ENCODE measurements at regions not wholly inside any gene's neighbourhood (a gene's known extent, or its start where the extent isn't known, plus 50 kb on each side); places are given as distances from the start of the nearest gene placed in this dataset.
A peak's percentile ranks its signal among the peaks of the same experiment; 100 is the strongest.

DNA sequence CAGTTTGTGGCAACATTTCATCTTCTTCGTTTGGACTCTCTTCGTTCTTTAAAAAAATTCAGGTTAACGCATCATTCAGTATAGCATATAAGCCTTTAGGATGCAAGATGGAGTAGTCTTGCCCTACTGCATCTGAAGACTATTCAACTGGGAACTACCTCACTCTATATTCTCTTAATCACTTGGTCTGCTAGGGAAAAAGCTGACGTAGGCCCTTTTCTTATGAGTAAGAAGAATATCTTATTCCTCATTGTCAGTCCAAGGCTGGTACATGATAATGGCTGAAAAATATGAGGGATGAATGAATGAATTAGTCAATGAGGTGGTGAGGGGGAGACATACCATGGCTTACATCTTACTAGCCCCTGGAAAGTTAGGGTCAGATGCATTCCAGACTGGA, 294.2 kb downstream of the GPATCH2 start:
- intact Hi-C loops (cut with DNase I), result no loop called here
- WGBS (ENCODE audit: insufficient coverage, low coverage, low lambda C conversion rate, missing lambda C conversion rate), result 47% methylated on average over 4 of the region's 4 CpGs
- no peaks in the 10 kb centered on the region for H3K4me1 ChIP-seq

DNA sequence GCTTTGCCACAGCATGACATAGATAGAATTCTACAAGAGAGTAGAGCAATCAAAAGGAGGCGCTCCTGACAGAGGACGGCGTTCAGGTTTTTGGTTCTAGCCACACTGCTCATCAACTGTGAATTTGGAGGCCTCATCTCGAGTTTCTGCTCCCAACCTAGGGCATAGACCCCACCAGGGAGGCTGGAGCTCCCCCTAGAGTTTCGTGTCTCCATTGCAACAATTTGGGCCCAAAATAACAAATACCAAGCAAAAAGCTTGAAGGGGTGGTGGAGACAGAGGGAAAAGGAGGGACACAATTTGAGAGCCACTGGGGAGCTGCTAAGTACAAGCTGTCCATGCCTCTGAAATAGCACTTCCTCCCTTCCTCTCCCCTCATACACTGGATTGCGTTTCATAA, 297.0 kb downstream of the GPATCH2 start:
- Histone ChIP-seq H3K27me3 (no peaks in the 10 kb centered on the region), H3K9me3 (no peaks in the 10 kb centered on the region), H3K4me3 (no peak overlapping the region), H3K4me1 (no peaks in the 10 kb centered on the region), H3K36me3 (no peaks in the 10 kb centered on the region), H3K27ac (no peak overlapping the region)
- TF ChIP-seq POLR2A (IDR thresholded peaks at IDR 0.05), result no peak
- TF ChIP-seq, protein P1, sequence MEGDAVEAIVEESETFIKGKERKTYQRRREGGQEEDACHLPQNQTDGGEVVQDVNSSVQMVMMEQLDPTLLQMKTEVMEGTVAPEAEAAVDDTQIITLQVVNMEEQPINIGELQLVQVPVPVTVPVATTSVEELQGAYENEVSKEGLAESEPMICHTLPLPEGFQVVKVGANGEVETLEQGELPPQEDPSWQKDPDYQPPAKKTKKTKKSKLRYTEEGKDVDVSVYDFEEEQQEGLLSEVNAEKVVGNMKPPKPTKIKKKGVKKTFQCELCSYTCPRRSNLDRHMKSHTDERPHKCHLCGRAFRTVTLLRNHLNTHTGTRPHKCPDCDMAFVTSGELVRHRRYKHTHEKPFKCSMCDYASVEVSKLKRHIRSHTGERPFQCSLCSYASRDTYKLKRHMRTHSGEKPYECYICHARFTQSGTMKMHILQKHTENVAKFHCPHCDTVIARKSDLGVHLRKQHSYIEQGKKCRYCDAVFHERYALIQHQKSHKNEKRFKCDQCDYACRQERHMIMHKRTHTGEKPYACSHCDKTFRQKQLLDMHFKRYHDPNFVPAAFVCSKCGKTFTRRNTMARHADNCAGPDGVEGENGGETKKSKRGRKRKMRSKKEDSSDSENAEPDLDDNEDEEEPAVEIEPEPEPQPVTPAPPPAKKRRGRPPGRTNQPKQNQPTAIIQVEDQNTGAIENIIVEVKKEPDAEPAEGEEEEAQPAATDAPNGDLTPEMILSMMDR (IDR thresholded peaks at IDR 0.05), result peak in 3 of 4 donors; percentile 16 to 26 (median 26)
- DNase-seq (no peak), ATAC-seq (no peak)
- intact Hi-C loops (cut with DNase I), result no loop called here
- 35% methylated on average over 5 of the region's 6 CpGs for WGBS (ENCODE audit: insufficient coverage, low coverage, low lambda C conversion rate, missing lambda C conversion rate)

More for the DNA sequence above, 294.2 kb downstream of the GPATCH2 start:
- no peak overlapping the region for H3K4me3 ChIP-seq
- no peak for TF ChIP-seq POLR2A (IDR thresholded peaks at IDR 0.05)
- TF ChIP-seq, protein P1 (IDR thresholded peaks at IDR 0.05), result no peak
- H3K9me3 ChIP-seq, result no peaks in the 10 kb centered on the region
- ATAC-seq, result no peak
- H3K27me3 ChIP-seq, result no peaks in the 10 kb centered on the region
- no peak overlapping the region for H3K27ac ChIP-seq
- DNase-seq, result no peak
- no peaks in the 10 kb centered on the region for H3K36me3 ChIP-seq

DNA sequence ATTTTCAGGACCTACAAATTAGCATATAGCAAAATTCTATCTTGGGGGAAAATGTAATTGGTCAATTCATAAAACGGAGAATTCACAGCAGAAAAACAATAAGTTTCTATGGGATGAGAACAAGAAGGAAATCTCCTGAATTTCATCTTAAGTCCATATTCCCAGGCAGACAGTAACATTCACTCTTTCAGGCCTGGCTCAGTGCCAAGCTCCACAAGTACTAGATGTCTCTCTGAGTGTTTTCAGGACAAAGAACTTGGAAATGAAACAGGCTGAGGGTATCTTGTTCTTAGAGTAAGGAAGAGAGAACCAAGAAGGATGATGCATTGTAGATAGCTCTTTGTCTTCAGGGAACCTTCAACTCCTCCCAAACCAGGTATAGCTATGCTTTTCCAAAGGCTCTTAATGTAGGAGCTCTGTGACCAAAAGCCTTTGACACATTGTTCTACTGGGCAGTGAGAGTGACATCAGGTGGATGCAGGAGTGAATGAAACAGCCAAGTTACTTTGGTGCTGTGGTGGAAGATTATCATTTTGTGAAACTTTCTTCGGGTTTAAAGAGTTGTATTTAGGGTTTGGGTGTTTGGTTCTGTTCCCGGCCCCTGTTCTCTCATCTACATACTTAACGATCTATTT, 298.3 kb downstream of the GPATCH2 start:
- DNase-seq (no peak), ATAC-seq (no peak)
- no peaks in the 10 kb centered on the region for H3K4me1 ChIP-seq
- 57% methylated on average over 4 of the region's 4 CpGs for WGBS (ENCODE audit: insufficient coverage, low coverage, low lambda C conversion rate, missing lambda C conversion rate)
- H3K4me3 ChIP-seq, result no peak overlapping the region
- no peaks in the 10 kb centered on the region for H3K27me3 ChIP-seq
- intact Hi-C loops (cut with DNase I), result no loop called here
- H3K9me3 ChIP-seq, result no peaks in the 10 kb centered on the region
- H3K36me3 ChIP-seq, result no peaks in the 10 kb centered on the region
- H3K27ac ChIP-seq, result no peak overlapping the region
- TF ChIP-seq, protein P1 (IDR thresholded peaks at IDR 0.05), result no peak
- no peak for TF ChIP-seq POLR2A (IDR thresholded peaks at IDR 0.05)

DNA sequence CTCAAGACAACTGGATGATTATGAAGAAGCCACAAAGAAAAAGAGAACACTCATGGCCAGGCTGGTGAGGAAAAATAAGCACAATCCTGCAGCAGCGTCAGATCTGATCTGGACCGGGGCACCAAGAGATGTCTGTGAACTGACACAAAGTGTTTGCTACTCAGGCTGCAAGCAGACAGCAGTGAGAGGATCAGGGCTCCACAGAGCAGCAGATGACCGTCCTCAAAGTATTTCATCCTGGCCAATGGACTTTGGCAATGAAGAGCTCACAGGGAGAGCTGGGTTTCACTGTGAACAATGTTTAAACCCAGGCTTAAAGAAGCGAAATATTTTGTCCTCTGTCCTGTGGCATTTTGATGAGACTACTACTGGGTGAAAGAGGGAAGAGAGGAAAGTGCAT, 299.2 kb downstream of the GPATCH2 start:
- intact Hi-C loops (cut with DNase I), result no loop called here
- DNase-seq (no peak), ATAC-seq (peak in 1 of 4 donors; percentile 10)
- Histone ChIP-seq H3K36me3 (no peaks in the 10 kb centered on the region), H3K27ac (no peak overlapping the region), H3K9me3 (no peaks in the 10 kb centered on the region), H3K4me3 (no peak overlapping the region), H3K4me1 (no peaks in the 10 kb centered on the region), H3K27me3 (no peaks in the 10 kb centered on the region)
- TF ChIP-seq, protein P1 (IDR thresholded peaks at IDR 0.05), result no peak
- TF ChIP-seq POLR2A (IDR thresholded peaks at IDR 0.05), result no peak
- 47% methylated on average over 4 of the region's 4 CpGs for WGBS (ENCODE audit: insufficient coverage, low coverage, low lambda C conversion rate, missing lambda C conversion rate)
